ENCODE measurements at regions not wholly inside any gene's neighbourhood (a gene's known extent, or its start where the extent isn't known, plus 50 kb on each side); places are given as distances from the start of the nearest gene placed in this dataset.

DNA sequence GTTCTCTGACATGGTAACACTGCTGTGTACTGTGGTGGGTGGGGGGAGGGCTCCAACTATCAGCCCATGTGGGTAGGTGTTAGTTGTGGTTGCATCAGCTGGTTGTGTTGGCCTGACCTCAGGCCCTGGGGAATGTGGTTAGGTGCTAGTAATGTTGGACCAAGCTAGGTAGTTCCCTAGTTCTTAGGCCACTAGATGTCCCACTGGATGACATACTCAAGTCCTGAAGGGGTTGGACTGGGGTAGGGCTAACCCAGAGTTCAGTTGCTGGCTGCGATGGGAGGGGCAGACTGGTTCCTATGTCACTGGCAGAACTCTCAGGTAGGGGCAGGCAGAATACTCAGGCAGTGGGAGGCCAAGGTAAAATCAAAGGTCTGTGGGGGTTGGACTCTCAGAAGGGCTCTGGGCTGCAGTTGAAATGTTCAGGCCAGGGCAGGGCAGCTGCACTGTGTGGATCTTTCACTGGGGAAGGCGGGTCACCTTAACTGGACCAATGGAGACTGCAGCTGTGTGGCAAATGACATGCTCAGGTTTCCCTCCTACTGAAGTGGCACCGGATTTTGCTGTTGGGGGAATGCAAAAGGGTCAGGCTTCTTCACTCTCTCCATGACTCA is 870.7 kb downstream of the LRRIQ3 start:
- no peak for TF ChIP-seq POLR2A (IDR thresholded peaks at IDR 0.05)
- TF ChIP-seq, protein P1, sequence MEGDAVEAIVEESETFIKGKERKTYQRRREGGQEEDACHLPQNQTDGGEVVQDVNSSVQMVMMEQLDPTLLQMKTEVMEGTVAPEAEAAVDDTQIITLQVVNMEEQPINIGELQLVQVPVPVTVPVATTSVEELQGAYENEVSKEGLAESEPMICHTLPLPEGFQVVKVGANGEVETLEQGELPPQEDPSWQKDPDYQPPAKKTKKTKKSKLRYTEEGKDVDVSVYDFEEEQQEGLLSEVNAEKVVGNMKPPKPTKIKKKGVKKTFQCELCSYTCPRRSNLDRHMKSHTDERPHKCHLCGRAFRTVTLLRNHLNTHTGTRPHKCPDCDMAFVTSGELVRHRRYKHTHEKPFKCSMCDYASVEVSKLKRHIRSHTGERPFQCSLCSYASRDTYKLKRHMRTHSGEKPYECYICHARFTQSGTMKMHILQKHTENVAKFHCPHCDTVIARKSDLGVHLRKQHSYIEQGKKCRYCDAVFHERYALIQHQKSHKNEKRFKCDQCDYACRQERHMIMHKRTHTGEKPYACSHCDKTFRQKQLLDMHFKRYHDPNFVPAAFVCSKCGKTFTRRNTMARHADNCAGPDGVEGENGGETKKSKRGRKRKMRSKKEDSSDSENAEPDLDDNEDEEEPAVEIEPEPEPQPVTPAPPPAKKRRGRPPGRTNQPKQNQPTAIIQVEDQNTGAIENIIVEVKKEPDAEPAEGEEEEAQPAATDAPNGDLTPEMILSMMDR (IDR thresholded peaks at IDR 0.05): no peak
